ENCODE measurements at regions not wholly inside any gene's neighbourhood (a gene's known extent, or its start where the extent isn't known, plus 50 kb on each side); places are given as distances from the start of the nearest gene placed in this dataset.

DNA sequence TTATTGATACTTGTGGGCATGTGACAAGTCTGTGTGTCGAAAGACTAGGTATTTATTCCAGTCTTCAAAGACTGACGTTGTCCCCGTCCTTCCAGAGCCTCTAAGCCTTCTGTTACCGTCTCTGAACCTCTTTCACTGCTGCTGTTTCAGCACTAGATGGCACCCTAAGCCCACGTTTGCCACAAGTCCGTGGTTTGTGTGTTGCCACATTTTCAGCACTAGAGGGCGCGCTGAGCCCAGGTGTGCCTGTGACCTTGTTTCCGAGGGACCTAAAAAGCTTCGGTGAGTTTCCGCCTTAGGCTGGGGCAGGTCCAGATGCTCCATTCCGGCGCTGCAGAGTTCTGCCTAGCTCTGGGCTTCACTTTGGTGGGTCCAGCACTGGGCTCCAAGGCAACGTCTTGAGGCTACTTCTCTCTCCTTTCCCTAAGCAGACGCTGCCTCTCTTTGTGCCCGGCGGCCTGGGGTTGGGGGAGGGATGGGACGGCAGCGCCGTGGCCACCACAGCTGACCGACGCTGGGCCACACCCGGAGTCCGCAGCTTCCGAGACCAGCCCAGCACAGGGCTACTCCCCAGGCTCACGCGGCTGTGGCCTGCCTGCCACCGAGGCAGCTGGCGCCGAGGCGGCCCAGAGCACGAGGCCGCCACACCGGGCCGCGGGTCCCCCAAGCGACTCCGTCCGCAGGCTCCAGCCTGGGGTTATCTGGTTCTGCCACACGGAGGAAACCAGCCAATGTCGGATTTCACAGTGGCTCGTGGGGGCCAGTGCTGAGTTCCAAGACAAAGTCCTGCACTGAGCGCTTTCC is 520.2 kb downstream of the REEP3 start (continued):
- TF ChIP-seq, protein P1, sequence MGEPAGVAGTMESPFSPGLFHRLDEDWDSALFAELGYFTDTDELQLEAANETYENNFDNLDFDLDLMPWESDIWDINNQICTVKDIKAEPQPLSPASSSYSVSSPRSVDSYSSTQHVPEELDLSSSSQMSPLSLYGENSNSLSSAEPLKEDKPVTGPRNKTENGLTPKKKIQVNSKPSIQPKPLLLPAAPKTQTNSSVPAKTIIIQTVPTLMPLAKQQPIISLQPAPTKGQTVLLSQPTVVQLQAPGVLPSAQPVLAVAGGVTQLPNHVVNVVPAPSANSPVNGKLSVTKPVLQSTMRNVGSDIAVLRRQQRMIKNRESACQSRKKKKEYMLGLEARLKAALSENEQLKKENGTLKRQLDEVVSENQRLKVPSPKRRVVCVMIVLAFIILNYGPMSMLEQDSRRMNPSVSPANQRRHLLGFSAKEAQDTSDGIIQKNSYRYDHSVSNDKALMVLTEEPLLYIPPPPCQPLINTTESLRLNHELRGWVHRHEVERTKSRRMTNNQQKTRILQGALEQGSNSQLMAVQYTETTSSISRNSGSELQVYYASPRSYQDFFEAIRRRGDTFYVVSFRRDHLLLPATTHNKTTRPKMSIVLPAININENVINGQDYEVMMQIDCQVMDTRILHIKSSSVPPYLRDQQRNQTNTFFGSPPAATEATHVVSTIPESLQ (CRISPR knock-in tag; conservative IDR thresholded peaks at IDR 0.05) = no peak; the same call in 1 of the 2 replicates
- TF ChIP-seq ATAD3A (CRISPR knock-in tag; IDR thresholded peaks at IDR 0.05) (no peak), NFE2L1 (CRISPR knock-in tag; IDR thresholded peaks at IDR 0.05; ENCODE audit: borderline replicate concordance) (no peak), KDM3A (CRISPR knock-in tag; IDR thresholded peaks at IDR 0.05; ENCODE audit: low read depth) (peak; percentile 93), GATAD1 (CRISPR knock-in tag; IDR thresholded peaks at IDR 0.05) (peak; percentile 50), MBD4 (IDR thresholded peaks at IDR 0.05; ENCODE audit: borderline replicate concordance, low read length) (no peak), SMC3 (IDR thresholded peaks at IDR 0.05; ENCODE audit: low read length) (peak; percentile 100), SUZ12 (IDR thresholded peaks at IDR 0.05; ENCODE audit: low read depth, low read length) (no peak), ZNF180 (CRISPR knock-in tag; IDR thresholded peaks at IDR 0.05; ENCODE audit: borderline replicate concordance, low read depth) (no peak), CBX1 (IDR thresholded peaks at IDR 0.05; ENCODE audit: low read depth) (peak; percentile 94), SP140L (CRISPR knock-in tag; IDR thresholded peaks at IDR 0.05; ENCODE audit: borderline replicate concordance) (no peak), SOX6 (IDR thresholded peaks at IDR 0.05) (no peak), SOX6 (CRISPR knock-in tag; IDR thresholded peaks at IDR 0.05) (peak; percentile 61), DNMT1 (CRISPR knock-in tag; IDR thresholded peaks at IDR 0.05) (peak; percentile 57), STAG1 (CRISPR knock-in tag; IDR thresholded peaks at IDR 0.05) (peak; percentile 100), AGO1 (IDR thresholded peaks at IDR 0.05; ENCODE audit: low read depth, low read length, poor library complexity, severe bottlenecking) (peak; percentile 1), ZNF296 (CRISPR knock-in tag; conservative IDR thresholded peaks at IDR 0.05) (no peak), ZNF652 (CRISPR knock-in tag; IDR thresholded peaks at IDR 0.05; ENCODE audit: borderline replicate concordance, low read depth) (no peak), MTF1 (CRISPR knock-in tag; IDR thresholded peaks at IDR 0.05) (no peak), ZNF451 (CRISPR knock-in tag; IDR thresholded peaks at IDR 0.05) (no peak), ADNP (CRISPR knock-in tag; IDR thresholded peaks at IDR 0.05) (peak; percentile 66; the same call in 1 of the 2 replicates)
- TF ChIP-seq, protein P2, sequence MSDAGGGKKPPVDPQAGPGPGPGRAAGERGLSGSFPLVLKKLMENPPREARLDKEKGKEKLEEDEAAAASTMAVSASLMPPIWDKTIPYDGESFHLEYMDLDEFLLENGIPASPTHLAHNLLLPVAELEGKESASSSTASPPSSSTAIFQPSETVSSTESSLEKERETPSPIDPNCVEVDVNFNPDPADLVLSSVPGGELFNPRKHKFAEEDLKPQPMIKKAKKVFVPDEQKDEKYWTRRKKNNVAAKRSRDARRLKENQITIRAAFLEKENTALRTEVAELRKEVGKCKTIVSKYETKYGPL (CRISPR knock-in tag; IDR thresholded peaks at IDR 0.05) = no peak
- TF ChIP-seq, protein P3, sequence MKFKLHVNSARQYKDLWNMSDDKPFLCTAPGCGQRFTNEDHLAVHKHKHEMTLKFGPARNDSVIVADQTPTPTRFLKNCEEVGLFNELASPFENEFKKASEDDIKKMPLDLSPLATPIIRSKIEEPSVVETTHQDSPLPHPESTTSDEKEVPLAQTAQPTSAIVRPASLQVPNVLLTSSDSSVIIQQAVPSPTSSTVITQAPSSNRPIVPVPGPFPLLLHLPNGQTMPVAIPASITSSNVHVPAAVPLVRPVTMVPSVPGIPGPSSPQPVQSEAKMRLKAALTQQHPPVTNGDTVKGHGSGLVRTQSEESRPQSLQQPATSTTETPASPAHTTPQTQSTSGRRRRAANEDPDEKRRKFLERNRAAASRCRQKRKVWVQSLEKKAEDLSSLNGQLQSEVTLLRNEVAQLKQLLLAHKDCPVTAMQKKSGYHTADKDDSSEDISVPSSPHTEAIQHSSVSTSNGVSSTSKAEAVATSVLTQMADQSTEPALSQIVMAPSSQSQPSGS (CRISPR knock-in tag; IDR thresholded peaks at IDR 0.05) = peak; percentile 48; the same call in 1 of the 2 replicates
- TF ChIP-seq, protein P4, sequence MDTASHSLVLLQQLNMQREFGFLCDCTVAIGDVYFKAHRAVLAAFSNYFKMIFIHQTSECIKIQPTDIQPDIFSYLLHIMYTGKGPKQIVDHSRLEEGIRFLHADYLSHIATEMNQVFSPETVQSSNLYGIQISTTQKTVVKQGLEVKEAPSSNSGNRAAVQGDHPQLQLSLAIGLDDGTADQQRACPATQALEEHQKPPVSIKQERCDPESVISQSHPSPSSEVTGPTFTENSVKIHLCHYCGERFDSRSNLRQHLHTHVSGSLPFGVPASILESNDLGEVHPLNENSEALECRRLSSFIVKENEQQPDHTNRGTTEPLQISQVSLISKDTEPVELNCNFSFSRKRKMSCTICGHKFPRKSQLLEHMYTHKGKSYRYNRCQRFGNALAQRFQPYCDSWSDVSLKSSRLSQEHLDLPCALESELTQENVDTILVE (CRISPR knock-in tag; IDR thresholded peaks at IDR 0.05) = peak; percentile 75; the same call in 1 of the 2 replicates
- TF ChIP-seq, protein P5, sequence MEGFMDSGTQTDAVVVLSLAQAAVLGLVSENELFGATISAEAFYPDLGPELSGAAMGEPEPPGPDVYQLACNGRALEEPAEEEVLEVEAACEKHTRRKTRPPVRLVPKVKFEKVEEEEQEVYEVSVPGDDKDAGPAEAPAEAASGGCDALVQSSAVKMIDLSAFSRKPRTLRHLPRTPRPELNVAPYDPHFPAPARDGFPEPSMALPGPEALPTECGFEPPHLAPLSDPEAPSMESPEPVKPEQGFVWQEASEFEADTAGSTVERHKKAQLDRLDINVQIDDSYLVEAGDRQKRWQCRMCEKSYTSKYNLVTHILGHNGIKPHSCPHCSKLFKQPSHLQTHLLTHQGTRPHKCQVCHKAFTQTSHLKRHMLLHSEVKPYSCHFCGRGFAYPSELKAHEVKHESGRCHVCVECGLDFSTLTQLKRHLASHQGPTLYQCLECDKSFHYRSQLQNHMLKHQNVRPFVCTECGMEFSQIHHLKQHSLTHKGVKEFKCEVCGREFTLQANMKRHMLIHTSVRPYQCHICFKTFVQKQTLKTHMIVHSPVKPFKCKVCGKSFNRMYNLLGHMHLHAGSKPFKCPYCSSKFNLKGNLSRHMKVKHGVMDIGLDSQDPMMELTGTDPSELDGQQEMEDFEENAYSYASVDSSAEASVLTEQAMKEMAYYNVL (CRISPR knock-in tag; IDR thresholded peaks at IDR 0.05; ENCODE audit: borderline replicate concordance) = peak; percentile 43; the same call in 1 of the 2 replicates

Measured in HepG2 (cell line).